Neural crest cell (in vitro differentiated cells): ENCODE measurements at regions not wholly inside any gene's neighbourhood (a gene's known extent, or its start where the extent isn't known, plus 50 kb on each side); places are given as distances from the start of the nearest gene placed in this dataset.
"Not testable (repeated sequence)": the region's sequence is repeated elsewhere in the genome, so short reads cannot be mapped to it uniquely, and the experiment has no call there.

ENCODE experiments used
- DNase-seq: peaks from one replicate; pipeline ENCODE4 v3.0.0; 2021; ENCODE audit warnings: low read depth, mixed read lengths, low spot score
- H3K27ac Mint-ChIP-seq: one replicate; pipeline ENCODE4 v1.8.0; 2021; ENCODE audit warnings: mild to moderate bottlenecking, mixed read lengths; ENCODE audit not compliant: unreplicated experiment
- H3K27me3 Mint-ChIP-seq: 2 replicates; pipeline ENCODE4 v1.8.0; 2021; ENCODE audit warnings: low read depth, mild to moderate bottlenecking, mixed read lengths
- H3K36me3 Mint-ChIP-seq: 2 replicates; pipeline ENCODE4 v1.8.0; 2021; ENCODE audit warnings: low read depth, mild to moderate bottlenecking, mixed read lengths
- H3K4me1 Mint-ChIP-seq: 2 replicates; pipeline ENCODE4 v1.8.0; 2021; ENCODE audit warnings: mixed read lengths
- H3K4me3 Mint-ChIP-seq: one replicate; pipeline ENCODE4 v1.8.0; 2021; ENCODE audit warnings: mild to moderate bottlenecking, mixed read lengths
- H3K9me3 Mint-ChIP-seq: 2 replicates; pipeline ENCODE4 v1.8.0; 2021; ENCODE audit warnings: mixed read lengths
- CTCF ChIP-seq: fragments of 200-600 bp; sonication (generic); conservative IDR thresholded peaks from 2 replicates; pipeline ENCODE4 v1.5.0; 2021; ENCODE audit warnings: antibody characterized with exemption, mild to moderate bottlenecking

DNA sequence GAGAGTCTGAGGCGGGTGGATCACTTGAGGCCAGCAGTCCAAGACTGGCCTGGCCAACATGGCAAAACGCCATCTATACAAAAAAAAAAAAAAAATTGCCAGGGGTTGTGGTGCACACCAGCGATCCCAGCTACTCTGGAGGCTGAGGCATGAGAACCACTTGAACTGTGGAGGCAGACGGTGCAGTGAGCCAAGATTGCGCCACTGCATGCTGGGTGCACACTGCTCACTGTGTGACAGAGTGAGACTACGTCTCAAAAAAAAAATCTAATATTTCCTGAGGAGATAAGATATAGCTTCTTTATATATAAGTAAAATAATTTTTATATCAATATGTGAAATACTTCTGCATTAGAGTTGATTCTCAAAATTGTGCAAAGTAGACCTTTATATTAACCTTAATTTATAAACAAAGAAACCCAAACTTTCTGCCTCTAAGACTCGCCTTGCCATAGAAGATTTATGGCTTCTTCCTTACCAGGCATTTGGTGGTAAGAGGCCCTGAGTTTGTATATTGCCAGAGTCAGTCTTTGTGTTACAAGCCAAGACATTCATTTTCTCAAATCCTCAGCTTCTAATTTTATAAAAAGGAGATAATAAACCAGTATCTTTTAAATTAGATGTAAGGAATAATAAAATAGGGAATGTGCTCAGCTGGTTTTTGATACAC, 1226.7 kb downstream of the FLRT2 start:
- no peak for TF ChIP-seq CTCF
- H3K4me1 Mint-ChIP-seq: no peaks in the 10 kb centered on the region
- no peak overlapping the region for H3K4me3 Mint-ChIP-seq
- DNase-seq: no peak
- H3K27ac Mint-ChIP-seq: no peak overlapping the region
- H3K9me3 Mint-ChIP-seq: peaks cover 10% of the 10 kb centered on the region
- no peaks in the 10 kb centered on the region for H3K36me3 Mint-ChIP-seq
- no peaks in the 10 kb centered on the region for H3K27me3 Mint-ChIP-seq

- not testable (repeated sequence) for H3K4me3 Mint-ChIP-seq, H3K36me3 Mint-ChIP-seq, DNase-seq, H3K27ac Mint-ChIP-seq, H3K4me1 Mint-ChIP-seq, H3K27me3 Mint-ChIP-seq
- peaks cover 15% of the 10 kb centered on the region for H3K9me3 Mint-ChIP-seq
Measured at GRCh38 chr14:86750488-86750887, 1220.5 kb downstream of the FLRT2 start.

DNA sequence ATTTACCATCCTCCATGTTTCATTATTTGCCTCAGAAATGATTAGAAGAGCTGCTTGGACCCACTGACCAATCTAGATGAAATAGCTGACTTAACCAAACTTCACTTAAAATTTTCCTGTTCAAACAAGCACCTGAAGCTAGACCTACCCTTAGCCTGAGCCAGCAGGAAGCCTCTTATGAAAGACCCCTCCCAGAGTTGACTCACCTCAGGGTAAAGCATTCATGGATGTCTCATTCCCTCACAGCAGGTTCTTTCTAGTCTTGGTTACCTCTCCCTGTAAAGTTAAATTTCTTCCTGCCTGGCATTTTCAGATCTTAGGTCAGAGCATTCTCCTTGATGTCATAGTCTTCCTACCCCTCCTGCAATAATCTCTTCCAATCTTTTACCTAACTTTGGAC, 1209.8 kb downstream of the FLRT2 start:
- H3K27me3 Mint-ChIP-seq: no peaks in the 10 kb centered on the region
- H3K4me3 Mint-ChIP-seq: no peak overlapping the region
- peaks cover 4% of the 10 kb centered on the region for H3K9me3 Mint-ChIP-seq
- no peak for TF ChIP-seq CTCF
- H3K4me1 Mint-ChIP-seq: no peaks in the 10 kb centered on the region
- H3K27ac Mint-ChIP-seq: no peak overlapping the region
- no peaks in the 10 kb centered on the region for H3K36me3 Mint-ChIP-seq
- no peak for DNase-seq

- not testable (repeated sequence) for DNase-seq, H3K4me1 Mint-ChIP-seq, H3K36me3 Mint-ChIP-seq, H3K27me3 Mint-ChIP-seq, H3K27ac Mint-ChIP-seq, H3K4me3 Mint-ChIP-seq, H3K9me3 Mint-ChIP-seq
Measured at GRCh38 chr14:86731427-86731826, 1201.5 kb downstream of the FLRT2 start.

GRCh38 chr14:86723254-86723624, 1193.3 kb downstream of the FLRT2 start:
- TF ChIP-seq CTCF: no peak
- H3K36me3 Mint-ChIP-seq: no peaks in the 10 kb centered on the region

GRCh38 chr14:86722612-86723253, 1192.8 kb downstream of the FLRT2 start:
- Mint-ChIP-seq H3K27ac (no peak overlapping the region), H3K4me3 (no peak overlapping the region), H3K36me3 (no peaks in the 10 kb centered on the region)

More at GRCh38 chr14:86723254-86723624, 1193.3 kb downstream of the FLRT2 start:
- H3K4me3 Mint-ChIP-seq: no peak overlapping the region
- H3K27ac Mint-ChIP-seq: no peak overlapping the region
- no peak for DNase-seq
- H3K9me3 Mint-ChIP-seq: peaks cover 2% of the 10 kb centered on the region
- peaks cover 9% of the 10 kb centered on the region for H3K4me1 Mint-ChIP-seq
- no peaks in the 10 kb centered on the region for H3K27me3 Mint-ChIP-seq

More at GRCh38 chr14:86722612-86723253, 1192.8 kb downstream of the FLRT2 start:
- H3K9me3 Mint-ChIP-seq: peaks cover 2% of the 10 kb centered on the region
- peaks cover 9% of the 10 kb centered on the region for H3K4me1 Mint-ChIP-seq
- TF ChIP-seq CTCF: no peak
- DNase-seq: no peak
- no peaks in the 10 kb centered on the region for H3K27me3 Mint-ChIP-seq
